ENCODE measurements at regions not wholly inside any gene's neighbourhood (a gene's known extent, or its start where the extent isn't known, plus 50 kb on each side); places are given as distances from the start of the nearest gene placed in this dataset.

GRCh38 chr15:70436428-70436827 is 326.9 kb downstream of the UACA start:
- H2AFZ ChIP-seq, result no peak overlapping the region
- H3K79me2 ChIP-seq, result no peaks in the 10 kb centered on the region
- WGBS (ENCODE audit: low lambda C conversion rate, missing lambda C conversion rate), result 91% methylated on average over 3 of the region's 3 CpGs
- no peaks in the 10 kb centered on the region for H3K27me3 ChIP-seq
- H4K20me1 ChIP-seq (ENCODE audit: insufficient read depth, poor library complexity, severe bottlenecking), result no peaks in the 10 kb centered on the region
- no peak overlapping the region for H3K4me3 ChIP-seq
- H3K4me1 ChIP-seq (ENCODE audit: insufficient read depth), result peaks cover 22% of the 10 kb centered on the region
- H3K4me2 ChIP-seq, result no peak overlapping the region
- H3K27ac ChIP-seq, result no peak overlapping the region
- no peaks in the 10 kb centered on the region for H3K36me3 ChIP-seq (replicated peaks; ENCODE audit: insufficient read depth, low read depth)
- no peaks in the 10 kb centered on the region for H3K9me2 ChIP-seq (replicated peaks; ENCODE audit: insufficient read depth)
- DNase-seq (ENCODE audit: low spot score), result no peak
- TF ChIP-seq EZH2phosphoT487 (IDR thresholded peaks at IDR 0.05; ENCODE audit: low read depth, severe bottlenecking, unreplicated experiment) (no peak), EZH2 (IDR thresholded peaks at IDR 0.05; ENCODE audit: borderline replicate concordance) (no peak), CTCF (IDR thresholded peaks at IDR 0.05; ENCODE audit: poor library complexity) (no peak)
- no peaks in the 10 kb centered on the region for H3K9me3 ChIP-seq (ENCODE audit: low read depth)

- Histone ChIP-seq H3K36me3 (replicated peaks; ENCODE audit: insufficient read depth, low read depth) (no peaks in the 10 kb centered on the region), H3K9me3 (ENCODE audit: low read depth) (no peaks in the 10 kb centered on the region), H3K4me3 (no peak overlapping the region), H3K27me3 (no peaks in the 10 kb centered on the region), H2AFZ (no peak overlapping the region), H3K27ac (no peak overlapping the region), H3K9me2 (replicated peaks; ENCODE audit: insufficient read depth) (no peaks in the 10 kb centered on the region), H3K4me1 (ENCODE audit: insufficient read depth) (peaks cover 22% of the 10 kb centered on the region), H3K4me2 (no peak overlapping the region), H3K79me2 (no peaks in the 10 kb centered on the region), H4K20me1 (ENCODE audit: insufficient read depth, poor library complexity, severe bottlenecking) (no peaks in the 10 kb centered on the region)
- TF ChIP-seq CTCF (IDR thresholded peaks at IDR 0.05; ENCODE audit: poor library complexity) (no peak), EZH2phosphoT487 (IDR thresholded peaks at IDR 0.05; ENCODE audit: low read depth, severe bottlenecking, unreplicated experiment) (no peak), EZH2 (IDR thresholded peaks at IDR 0.05; ENCODE audit: borderline replicate concordance) (no peak)
- no peak for DNase-seq (ENCODE audit: low spot score)
- WGBS (ENCODE audit: low lambda C conversion rate, missing lambda C conversion rate), result 96% methylated on average over 2 of the region's 2 CpGs
Observed at GRCh38 chr15:70435872-70436271, 327.5 kb downstream of the UACA start.

DNA sequence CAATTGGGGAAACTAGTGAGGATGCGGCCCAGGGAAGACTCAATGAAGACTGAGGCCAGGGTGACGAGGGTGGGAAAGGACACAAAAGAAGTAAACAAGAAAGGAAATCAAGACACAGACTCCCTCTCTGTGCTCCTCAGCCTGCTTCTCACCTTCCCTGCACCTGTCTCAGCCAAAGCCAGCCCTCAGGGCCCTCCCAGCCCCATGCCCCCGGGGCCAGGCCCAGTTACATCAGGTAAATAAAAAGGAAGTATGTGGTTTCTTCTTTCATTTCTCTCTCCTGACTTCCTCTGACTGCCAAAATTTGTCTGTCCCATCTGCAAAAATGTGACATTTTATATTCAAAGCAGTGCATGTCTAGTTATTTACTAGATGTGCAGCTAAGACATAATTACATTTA is 328.0 kb downstream of the UACA start:
- Histone ChIP-seq H3K9me3 (ENCODE audit: low read depth) (no peaks in the 10 kb centered on the region), H3K4me3 (no peak overlapping the region), H3K27me3 (no peaks in the 10 kb centered on the region), H3K4me2 (peak overlapping the region; percentile 11), H3K4me1 (ENCODE audit: insufficient read depth) (peaks cover 22% of the 10 kb centered on the region), H3K9me2 (replicated peaks; ENCODE audit: insufficient read depth) (no peaks in the 10 kb centered on the region), H3K36me3 (replicated peaks; ENCODE audit: insufficient read depth, low read depth) (no peaks in the 10 kb centered on the region), H2AFZ (no peak overlapping the region), H4K20me1 (ENCODE audit: insufficient read depth, poor library complexity, severe bottlenecking) (no peaks in the 10 kb centered on the region), H3K27ac (no peak overlapping the region), H3K79me2 (no peaks in the 10 kb centered on the region)
- 79% methylated on average over 3 of the region's 3 CpGs for WGBS (ENCODE audit: low lambda C conversion rate, missing lambda C conversion rate)
- no peak for DNase-seq (ENCODE audit: low spot score)
- no peak for TF ChIP-seq CTCF (IDR thresholded peaks at IDR 0.05; ENCODE audit: poor library complexity)
- no peak for TF ChIP-seq EZH2 (IDR thresholded peaks at IDR 0.05; ENCODE audit: borderline replicate concordance)
- no peak for TF ChIP-seq EZH2phosphoT487 (IDR thresholded peaks at IDR 0.05; ENCODE audit: low read depth, severe bottlenecking, unreplicated experiment)

Data from hepatocyte (in vitro differentiated cells).